NAMALWA (cell line): ENCODE measurements at regions not wholly inside any gene's neighbourhood (a gene's known extent, or its start where the extent isn't known, plus 50 kb on each side); places are given as distances from the start of the nearest gene placed in this dataset.

Source experiments
- DNase-seq: peaks from one replicate; pipeline ENCODE4 v3.0.0-alpha.2; 2015; ENCODE audit warnings: low spot score

- DNase-seq = no peak
These were observed 101.2 kb upstream of the RGMA start for GRCh38 chr15:93190238-93190637.

DNA sequence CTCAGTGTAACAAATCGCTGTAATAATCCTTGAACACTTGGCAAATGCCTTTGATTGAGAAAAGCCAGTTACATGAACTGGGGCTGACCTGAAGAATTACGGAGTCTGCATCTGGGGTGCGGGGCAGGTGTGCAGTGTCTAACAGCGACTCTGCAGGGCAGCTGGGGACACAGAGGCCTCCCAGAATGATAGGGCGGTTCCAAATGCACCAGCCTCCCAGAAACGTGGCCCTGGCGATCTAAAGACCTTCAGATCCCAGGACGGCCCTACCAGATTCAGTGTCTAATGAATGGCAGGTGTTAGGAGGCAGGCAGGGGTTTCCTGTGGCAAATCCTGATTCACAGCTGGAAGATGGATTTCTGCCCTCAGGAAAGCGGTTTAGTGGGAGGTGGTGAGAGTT lies 100.5 kb upstream of the RGMA start:
- DNase-seq = no peak

GRCh38 chr15:93188236-93188635 lies 99.2 kb upstream of the RGMA start:
- no peak for DNase-seq

DNA sequence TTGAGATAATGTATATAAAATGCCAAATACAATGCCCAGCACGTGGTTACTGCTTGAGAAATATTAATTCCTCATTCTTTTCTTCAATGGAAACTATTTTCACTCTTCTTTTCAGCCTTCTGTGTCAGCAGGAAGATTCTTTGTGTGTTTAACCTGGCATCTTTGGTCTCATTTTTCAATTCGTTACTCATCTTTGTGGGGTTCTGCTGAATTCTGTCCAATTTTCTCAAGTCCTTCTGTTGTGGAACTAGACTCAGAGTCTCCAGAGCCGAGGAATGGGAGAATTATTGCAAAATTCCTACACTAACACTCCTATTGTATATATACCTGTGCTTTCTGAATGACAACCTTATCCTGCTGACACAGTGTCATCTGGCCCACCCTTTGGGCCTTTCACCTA lies 96.8 kb upstream of the RGMA start:
- no peak for DNase-seq

DNA sequence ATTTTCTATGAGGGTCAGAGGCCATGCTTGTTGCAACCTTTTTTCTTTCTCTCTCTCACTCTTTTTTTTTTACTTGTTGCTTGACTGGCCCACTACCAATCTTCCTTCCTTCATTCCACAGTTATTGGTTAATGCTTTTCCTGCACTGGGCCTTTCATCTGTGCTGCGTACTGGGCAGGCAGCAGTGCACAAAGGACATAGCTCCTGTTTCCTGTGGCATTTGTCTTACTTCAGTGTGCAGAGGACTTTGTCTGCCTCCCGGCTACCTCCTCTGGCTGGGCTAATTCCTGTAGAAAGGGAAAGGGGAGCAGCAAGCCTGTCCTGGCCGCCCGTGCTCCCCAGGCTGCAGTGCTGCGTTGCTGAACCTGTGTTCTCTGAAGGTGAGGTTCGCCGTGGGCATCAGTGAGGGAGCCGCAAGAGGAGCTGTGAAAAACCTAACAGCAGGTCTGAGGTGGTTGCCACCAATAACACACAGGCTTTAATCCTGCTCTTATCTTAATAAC lies 93.7 kb upstream of the RGMA start:
- no peak for DNase-seq

GRCh38 chr15:93180656-93181055 lies 91.6 kb upstream of the RGMA start:
- DNase-seq = no peak

- no peak for DNase-seq
These were observed 91.1 kb upstream of the RGMA start for GRCh38 chr15:93180128-93180527.

- no peak for DNase-seq
These were observed 90.7 kb upstream of the RGMA start for GRCh38 chr15:93179700-93180102.

DNA sequence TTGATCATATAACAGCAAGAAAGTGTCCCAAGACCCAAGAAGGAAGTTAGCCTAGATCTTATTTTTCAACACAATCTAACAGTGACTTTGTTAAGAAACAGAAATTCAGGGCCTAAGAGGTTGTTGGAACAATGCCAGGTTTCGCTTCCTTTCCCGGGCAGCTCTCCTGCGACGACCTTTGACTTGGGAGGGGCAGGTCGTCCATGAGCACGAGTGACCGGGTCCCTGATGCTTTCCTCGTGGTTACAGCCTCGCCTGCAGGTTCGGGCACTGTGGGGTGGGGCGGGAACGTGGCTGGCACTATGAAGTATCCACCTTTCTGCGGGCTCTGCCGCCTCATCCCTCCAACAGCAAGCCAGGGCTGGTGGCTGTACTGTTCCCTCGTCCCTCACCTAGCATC lies 90.1 kb upstream of the RGMA start:
- peak; percentile 51 for DNase-seq

- no peak for DNase-seq
These were observed 89.4 kb upstream of the RGMA start for GRCh38 chr15:93178371-93178770.

- DNase-seq = no peak
These were observed 87.1 kb upstream of the RGMA start for GRCh38 chr15:93176065-93176464.

DNA sequence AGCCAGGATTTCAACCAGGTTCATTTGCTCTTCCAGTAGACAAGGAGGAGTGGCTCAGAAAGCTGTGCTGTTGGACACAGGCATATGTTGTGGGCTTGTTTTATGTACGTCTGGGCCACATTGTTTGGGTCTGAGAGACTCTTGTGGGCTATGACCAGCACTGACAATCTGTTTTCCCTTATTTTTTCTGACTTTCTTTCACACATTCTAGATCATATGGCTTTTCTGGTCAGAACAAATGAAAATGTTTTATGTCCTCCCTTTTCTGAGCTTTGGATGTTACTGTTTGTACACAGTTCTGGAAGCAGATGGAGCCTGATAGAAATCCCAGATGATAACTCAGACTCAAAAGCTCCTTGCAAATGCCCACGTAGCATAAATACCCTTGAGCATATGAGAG lies 85.8 kb upstream of the RGMA start:
- DNase-seq = no peak

DNA sequence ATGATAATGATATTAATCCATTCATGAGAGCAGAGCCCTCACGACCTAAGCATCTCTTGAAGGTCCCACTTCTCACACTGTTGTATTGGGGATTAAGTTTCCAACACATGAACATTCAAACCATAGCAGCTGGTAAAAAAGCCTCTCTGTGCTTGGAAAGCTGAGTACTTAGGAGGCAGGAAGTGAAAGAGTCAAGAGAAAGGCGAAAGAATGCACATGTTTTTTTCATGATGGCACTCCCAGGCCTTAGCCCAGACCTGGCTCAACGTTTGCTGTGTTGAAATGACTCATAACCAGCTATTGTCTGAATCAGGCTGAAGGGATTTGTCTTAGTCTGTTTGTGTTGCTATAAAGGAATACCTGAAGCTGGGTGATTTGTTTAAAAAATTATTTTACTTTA lies 84.4 kb upstream of the RGMA start:
- no peak for DNase-seq

GRCh38 chr15:93171476-93171875 lies 82.5 kb upstream of the RGMA start:
- no peak for DNase-seq

- no peak for DNase-seq
These were observed 81.3 kb upstream of the RGMA start for GRCh38 chr15:93170329-93170728.

GRCh38 chr15:93168910-93169309 lies 79.9 kb upstream of the RGMA start:
- no peak for DNase-seq

- DNase-seq = no peak
These were observed 78.3 kb upstream of the RGMA start for GRCh38 chr15:93167291-93167690.

GRCh38 chr15:93166675-93167074 lies 77.7 kb upstream of the RGMA start:
- DNase-seq = no peak

GRCh38 chr15:93165734-93166470 lies 76.9 kb upstream of the RGMA start:
- no peak for DNase-seq

GRCh38 chr15:93164409-93164808 lies 75.4 kb upstream of the RGMA start:
- no peak for DNase-seq

- DNase-seq = no peak
These were observed 73.5 kb upstream of the RGMA start for GRCh38 chr15:93162560-93162959.

DNA sequence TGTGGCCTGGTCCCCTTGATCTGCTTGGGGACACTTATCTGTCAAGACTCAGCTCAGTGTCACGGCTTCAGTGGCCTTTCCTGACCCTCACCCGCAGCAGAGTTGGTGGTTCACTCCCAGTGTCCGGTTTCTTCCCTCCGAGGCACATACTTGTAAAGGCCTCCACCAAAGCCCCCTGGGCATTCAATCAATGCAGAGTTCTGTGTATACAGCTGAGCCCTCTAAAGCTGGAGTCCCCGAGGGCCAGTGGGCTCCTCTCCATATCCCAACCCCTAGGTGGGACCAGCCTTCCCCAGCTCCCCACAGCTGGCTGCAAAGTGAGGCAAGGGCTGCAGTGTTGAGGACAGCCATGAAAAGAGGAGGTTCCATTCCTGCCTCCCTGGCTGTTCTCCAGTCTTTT lies 70.9 kb upstream of the RGMA start:
- no peak for DNase-seq

DNA sequence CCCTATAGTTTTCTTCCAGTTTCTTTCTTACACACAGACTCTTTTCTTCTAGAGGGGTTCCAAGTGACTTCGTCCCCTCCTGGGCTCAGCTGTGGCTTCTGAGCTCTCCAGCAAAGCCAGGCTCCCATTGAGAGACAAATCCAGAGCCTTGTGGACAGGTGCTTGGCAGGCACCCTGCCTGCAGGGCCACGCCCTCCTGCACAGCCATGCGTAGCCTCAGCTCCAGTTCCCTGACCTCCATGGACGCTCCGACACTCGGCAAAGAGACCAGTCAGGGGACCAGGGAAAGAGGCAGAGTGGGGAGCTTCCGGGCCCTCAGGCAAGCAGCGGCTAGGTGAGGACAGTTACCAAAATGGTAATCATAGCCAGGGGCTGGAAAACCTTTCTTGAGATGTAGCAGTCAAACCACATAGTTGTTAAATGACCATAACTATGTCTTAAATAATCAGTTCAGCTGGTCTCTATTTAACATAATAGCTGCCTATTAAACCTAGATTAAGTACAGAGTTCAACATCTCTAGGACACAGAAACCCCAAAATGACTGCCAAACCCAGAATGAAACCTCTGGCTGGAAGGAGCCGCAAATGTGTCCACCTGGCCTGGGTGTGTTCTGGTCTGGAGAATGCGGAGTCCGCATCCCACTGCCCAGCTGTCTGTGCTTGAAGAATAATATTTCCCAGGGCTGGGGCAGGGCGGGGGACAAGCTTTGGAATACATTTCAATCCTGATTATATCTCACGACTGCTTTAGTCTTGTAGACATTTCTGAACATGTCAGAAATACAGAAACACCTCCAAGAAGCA lies 69.3 kb upstream of the RGMA start:
- DNase-seq = no peak

DNA sequence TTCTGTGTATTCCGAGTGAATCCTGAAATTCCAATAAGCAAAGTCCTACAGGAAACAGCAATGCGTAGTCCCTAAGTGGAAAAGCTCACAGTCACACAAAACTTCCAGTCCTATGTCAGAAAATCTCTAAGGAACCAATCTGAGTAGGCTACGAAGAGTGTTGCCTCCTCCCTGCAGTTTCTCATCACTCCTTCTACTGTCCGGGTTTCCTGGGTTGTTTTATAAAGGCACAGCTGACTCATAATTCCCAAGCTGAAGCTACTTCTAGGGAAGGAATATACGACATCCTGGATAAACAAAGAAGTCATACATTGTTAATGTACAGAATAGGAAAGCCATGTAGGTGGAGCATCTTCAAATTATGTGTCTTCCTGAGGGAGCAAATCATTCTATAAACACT lies 65.7 kb upstream of the RGMA start:
- DNase-seq = no peak
